T47D (cell line): ENCODE measurements at regions not wholly inside any gene's neighbourhood (a gene's known extent, or its start where the extent isn't known, plus 50 kb on each side); places are given as distances from the start of the nearest gene placed in this dataset.
A peak's percentile ranks its signal among the peaks of the same experiment; 100 is the strongest.
"Not testable (repeated sequence)": the region's sequence is repeated elsewhere in the genome, so short reads cannot be mapped to it uniquely, and the experiment has no call there.

Source experiments
- DNase-seq, 2 experiments: peaks; one replicate each; pipeline versions ENCODE4 v3.0.0 to v3.0.0-alpha.2; 2011 to 2012; ENCODE audit warnings: low read depth in 1 of 2, low spot score in 1 of 2
- in situ Hi-C: cut with HindIII; loops from 2 replicates; pipeline ENCODE4 v1.10.0; 2016; ENCODE audit warnings: low sequenced_read_pairs, low pct_unique_long_range_greater_than_20kb

DNA sequence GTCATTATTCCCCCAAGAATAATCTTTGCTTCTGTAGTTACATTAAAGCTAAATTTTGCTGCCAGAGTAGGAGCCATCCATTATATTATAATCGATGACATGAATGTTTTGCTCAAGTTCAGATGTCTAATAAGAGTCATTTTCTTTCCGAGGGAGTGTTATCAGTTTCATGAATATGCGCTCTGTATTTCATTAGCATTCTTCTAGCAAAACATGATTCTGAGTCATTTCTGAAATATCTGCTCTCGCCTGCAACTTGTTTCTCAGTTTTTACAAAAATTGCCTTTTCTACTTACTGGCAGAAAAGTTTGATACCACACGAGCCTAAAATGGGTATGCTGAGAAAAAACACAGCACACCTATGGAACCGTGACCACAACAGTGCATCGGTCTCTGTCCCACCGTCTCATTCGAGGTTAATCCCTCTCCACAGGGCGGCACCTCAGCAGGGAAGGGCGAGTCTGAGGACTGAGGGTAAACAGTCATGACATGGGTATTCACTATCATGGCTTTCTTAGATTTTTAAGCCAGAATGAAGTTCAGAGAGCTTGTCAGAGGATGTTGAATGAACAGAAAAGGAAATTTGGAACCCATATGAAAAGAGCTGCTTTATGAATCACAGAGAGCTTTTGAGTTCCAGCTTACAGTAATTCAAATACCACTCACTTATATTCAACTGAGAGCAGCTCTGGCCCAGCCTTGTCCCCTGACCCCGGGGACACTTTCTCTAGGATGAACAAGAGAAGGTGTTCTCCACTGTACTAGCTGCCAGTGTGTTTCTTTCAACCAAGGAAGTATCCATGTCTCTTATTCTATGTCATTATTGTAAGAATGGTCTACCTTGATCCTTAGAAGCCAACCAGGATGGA, 303.6 kb upstream of the PLGLB1 start:
- not testable (repeated sequence) for DNase-seq

DNA sequence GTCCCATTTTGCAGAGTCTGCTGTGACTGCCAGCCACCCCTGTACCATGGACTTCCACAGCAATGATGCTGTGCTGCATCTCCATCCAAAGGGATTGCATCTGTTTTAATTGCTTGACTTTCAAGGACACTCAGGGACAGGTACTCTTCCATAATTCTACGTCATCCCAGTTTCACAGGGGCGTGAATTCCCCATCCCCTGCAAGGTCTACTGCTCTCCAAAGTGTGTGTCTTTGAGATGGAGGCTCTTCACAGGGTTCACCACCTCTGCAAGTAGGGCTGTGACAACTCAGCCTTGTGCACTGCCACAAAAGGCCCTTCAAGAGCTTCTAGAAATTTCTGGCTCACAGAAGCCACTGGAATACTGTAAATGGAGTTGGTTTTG, 304.3 kb upstream of the PLGLB1 start:
- in situ Hi-C loops, DNase-seq: not testable (repeated sequence)

More for the DNA sequence above, 303.6 kb upstream of the PLGLB1 start:
- in situ Hi-C loops = not testable (repeated sequence)

DNA sequence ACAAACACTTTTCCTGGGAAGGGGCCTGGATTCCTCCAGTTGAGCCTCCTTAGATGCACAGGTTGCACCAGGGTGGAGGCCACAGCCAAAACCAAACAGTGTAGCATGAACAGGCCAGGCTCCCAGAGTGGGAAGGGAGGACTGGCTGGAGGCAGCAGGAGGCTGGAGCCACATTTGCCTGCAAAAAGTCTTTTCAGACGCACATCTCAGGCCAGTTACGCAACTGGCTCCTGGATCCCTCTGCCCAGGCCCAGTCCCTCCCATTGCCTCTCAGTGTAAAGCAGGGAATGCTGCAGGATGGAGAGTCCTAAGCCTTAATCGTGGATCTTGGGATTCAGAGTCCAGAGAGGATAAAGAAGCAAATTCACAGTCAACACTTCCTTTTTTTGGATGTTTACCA, 305.1 kb upstream of the PLGLB1 start:
- DNase-seq, in situ Hi-C loops: not testable (repeated sequence)

DNA sequence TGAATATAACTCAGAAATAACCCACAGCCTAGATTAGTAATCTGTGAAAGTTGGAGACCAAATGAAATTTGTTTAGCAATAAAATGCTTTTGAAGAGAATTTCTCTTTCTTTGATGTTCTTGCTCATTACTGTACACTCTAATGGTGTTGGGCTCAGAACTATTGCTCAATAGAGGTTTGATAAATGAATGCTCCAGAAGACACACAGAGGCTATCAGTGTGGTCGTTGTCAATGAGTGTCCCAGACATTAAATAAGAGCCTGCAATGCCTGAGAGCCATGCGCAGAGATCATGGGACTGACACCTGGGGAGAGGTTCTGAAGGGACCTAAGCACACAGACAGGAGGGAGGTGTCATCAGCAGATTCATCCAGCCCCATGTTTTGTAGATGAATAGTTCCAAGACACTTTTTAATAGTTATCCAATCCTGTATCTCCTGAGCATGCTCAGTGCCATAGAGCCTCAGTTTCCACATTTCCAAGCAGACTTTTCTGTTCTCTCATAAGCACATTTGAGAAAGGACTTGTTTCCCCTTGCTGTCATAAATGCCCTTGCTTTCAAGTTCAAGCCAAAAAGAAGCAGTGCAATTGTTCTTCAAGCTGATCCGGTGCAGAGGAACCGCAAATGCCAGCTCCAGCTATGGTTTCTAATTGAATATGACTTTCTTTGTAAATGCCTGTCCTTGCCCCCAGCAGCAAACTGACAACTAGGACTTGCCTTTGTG, 306.2 kb upstream of the PLGLB1 start:
- in situ Hi-C loops, DNase-seq: not testable (repeated sequence)

GRCh38 chr2:87329529-87329928, 307.9 kb upstream of the PLGLB1 start:
- in situ Hi-C loops = not testable (repeated sequence)

DNA sequence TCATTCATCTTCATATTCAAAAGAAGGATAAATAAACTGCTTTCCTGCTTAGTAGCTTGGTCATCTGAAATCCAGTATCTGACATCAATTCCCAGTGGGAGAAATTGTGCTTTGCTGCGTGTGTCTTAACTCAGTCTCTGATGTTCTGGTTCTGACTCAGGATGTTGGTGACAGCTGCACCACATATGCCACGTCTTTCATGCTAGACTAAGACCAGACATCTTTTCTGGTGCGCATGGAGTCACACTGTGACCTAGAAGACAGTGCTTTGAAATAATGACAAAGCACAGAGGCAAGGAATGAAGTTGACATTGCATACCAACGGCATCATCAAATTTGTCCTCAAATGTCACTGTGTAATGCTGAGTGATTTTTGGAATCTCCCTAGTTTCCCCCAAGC, 308.8 kb upstream of the PLGLB1 start:
- DNase-seq, in situ Hi-C loops: not testable (repeated sequence)

More at GRCh38 chr2:87329529-87329928, 307.9 kb upstream of the PLGLB1 start:
- DNase-seq = not testable (repeated sequence)

DNA sequence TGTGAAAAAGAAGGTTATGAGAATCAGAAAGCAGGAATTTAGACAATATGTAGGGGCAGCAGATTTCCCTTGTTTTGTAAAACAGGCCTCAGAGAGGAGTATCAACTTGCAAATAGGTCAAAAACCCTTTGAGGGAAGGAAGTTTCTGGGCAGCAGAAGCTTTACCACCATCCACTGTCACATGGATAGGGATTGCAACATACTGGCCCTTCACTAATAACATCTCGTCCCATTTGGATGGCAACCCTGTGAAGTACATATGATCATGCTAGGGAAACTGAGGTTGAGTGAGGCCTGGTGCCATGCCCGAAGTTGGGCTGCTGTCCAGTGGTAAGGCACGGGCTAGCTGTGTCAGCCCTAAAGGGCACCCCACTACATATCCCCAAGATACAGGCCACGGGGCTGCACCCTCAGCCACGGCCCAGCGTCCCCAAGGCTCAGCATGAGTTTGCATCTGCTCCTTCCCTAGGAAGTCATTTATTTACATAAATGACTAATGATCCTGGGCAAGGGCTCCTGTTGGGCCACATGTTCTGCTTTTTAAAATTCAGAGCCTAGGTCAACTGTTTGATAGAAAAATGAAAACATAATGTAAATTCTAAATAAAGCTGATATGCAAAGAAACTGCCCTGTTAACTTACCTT, 310.4 kb upstream of the PLGLB1 start:
- in situ Hi-C loops, DNase-seq: not testable (repeated sequence)

- in situ Hi-C loops = not testable (repeated sequence)
These were observed 313.2 kb upstream of the PLGLB1 start for GRCh38 chr2:87334888-87335287.

DNA sequence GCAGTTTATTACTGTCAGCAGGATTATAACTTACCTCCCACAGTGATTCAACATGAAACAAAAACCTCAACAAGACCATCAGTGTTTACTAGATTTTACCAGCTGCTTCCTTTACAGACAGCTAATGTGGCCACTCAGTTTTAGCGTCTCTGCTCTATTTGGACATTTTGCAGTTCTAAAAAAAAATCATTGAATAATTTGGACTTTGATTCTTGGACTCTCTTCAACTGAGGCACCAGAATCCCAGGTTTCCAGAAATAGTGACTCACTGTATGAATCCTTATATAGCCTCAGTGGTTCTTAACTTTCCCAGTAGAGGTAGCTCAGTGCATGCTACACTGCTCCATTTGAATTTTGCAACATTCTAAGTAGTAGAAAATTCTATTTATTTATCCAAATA, 317.4 kb upstream of the PLGLB1 start:
- in situ Hi-C loops, DNase-seq: not testable (repeated sequence)

More at GRCh38 chr2:87334888-87335287, 313.2 kb upstream of the PLGLB1 start:
- not testable (repeated sequence) for DNase-seq

DNA sequence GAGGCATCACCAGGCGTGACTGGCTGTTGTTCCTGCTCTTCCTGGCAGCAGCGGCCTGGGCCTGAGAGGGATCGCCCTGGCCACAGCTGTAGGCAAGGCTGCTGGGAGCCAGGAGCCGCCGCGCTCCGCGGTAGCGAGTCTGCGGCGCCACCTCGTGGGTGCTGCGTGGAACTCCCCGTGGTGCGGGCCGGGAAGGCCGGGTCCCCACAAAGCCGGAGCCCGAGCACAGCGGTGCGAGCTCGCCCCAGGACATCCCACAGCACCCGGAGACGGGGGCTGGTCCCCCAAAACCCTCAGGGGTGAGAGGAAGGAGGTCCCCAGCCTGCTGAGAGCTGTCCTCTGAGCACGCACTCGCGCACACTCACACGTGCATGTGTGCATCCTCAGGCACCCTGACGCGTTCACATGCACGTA, 320.0 kb upstream of the PLGLB1 start:
- peak in 1 of 2 experiments; percentile 51 for DNase-seq
- in situ Hi-C loops = not testable (repeated sequence)

DNA sequence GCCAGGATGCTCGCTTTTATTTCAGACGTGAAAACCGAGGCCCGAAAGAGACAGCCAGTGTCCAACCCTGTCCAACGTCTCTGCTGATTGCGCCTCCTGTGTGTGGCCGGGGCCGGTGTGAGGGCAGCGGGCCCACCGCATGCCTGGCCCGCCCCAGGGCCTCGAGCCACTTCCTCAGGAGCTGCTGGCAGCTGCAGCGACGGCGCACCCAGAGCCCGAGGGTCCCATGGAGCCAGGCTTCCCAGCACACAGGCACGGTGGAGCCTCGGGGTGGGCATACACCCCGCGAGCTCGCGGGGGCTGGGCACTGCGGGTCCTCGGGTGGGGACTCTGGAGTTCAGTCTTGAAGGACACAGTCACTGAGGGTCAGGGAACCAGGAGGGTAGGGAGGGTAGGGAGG, 320.5 kb upstream of the PLGLB1 start:
- in situ Hi-C loops = not testable (repeated sequence)

DNA sequence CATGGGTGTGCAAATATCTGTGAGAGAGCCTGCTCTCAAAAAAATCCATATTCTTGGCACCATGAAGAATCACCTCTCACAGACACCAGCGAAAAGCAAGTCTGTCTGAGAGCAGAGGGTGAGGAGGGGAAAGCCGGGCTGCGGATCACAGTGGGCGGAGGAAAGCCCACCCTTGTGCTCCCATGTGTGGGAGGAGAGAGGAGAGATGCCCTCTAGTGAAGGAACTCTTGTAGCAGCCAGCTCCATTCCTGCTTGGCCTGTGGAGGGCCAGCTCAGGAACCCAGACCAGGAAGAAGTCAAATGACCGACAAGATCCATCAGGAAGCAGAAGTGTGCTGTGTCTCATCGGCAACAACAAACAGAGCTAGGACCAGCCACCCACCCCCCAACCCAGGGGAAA, 321.7 kb upstream of the PLGLB1 start:
- DNase-seq = peak in 1 of 2 experiments; percentile 9

More for the DNA sequence above, 320.5 kb upstream of the PLGLB1 start:
- not testable (repeated sequence) for DNase-seq

GRCh38 chr2:87345283-87345682, 323.6 kb upstream of the PLGLB1 start:
- in situ Hi-C loops, DNase-seq: not testable (repeated sequence)

More for the DNA sequence above, 321.7 kb upstream of the PLGLB1 start:
- in situ Hi-C loops = not testable (repeated sequence)

GRCh38 chr2:87348556-87348955, 326.9 kb upstream of the PLGLB1 start:
- DNase-seq, in situ Hi-C loops: not testable (repeated sequence)

DNA sequence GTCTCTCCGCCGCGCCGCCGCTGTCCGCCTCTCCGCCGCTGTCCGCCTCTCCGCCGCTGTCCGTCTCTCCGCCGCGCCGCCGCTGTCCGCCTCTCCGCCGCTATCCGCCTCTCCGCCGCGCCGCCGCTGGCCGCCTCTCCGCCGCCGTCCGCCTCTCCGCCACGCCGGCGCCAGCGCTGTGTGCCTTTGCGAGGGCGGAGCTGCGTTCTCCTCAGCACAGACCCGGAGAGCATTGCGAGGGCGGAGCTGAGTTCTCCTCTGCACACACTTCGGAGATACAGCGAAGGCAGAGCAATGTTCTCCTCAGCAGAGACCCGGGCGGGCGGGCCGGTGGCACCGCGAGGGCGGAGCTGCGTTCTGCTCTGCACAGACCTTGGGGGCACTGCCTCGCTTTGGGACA, 327.4 kb upstream of the PLGLB1 start:
- DNase-seq, in situ Hi-C loops: not testable (repeated sequence)

DNA sequence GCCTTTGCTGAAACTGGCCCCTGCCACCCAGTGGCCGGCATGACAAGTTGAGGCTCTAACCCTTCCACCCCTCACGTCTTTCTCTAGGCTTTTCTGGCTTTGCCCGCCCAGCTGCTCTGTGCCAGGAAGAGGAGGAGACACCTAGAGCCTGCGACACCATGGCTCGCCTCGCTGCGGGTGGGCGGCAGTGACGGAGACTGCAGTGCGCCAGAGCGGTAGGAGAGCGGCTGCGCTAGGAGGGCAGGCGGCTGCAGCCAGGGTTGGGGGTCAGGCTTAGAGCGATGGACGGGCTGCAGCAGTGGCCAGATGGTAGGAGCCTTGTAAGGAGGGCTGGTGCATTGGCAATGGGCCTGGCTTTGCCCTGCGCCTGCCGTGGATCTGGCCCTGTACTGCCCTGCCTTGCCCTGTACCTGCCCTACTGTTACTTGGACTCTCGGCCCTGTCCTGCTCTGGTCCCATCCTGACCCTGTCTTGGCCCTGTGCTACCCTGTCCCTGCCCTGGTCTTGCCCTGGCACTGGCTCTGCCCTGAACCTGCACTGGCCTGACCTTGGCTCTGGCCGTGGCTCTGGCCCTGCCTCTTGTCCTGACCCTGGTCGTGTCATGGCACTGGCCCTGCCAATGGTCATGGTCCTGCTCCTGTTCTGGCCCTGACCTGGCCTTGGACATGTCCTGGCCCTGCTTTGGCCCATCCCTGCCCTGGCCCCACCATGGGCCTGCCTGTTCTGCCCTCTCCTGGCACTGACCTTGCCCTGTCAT, 330.7 kb upstream of the PLGLB1 start:
- in situ Hi-C loops, DNase-seq: not testable (repeated sequence)

DNA sequence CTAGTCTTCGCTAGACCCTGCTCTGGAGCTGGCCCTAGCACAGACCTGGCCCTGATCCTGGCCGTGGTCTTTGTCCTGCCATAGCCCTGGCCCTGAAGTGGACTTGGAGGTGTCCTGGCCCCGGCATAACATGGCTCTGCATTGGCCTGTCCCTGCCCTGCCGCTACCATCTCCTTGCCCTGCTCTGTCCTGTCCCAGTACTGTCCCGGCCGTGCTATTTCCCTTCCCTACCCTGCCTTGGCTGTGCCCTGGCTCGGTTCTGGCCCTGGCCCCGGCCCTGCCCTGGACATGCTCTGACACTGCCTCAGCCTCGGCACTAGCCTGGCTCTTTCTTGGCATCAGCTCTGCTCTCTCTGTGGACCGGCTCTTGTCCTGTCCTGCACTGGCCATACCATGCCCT, 331.8 kb upstream of the PLGLB1 start:
- DNase-seq, in situ Hi-C loops: not testable (repeated sequence)
